HEK293T (cell line): ENCODE measurements at regions not wholly inside any gene's neighbourhood (a gene's known extent, or its start where the extent isn't known, plus 50 kb on each side); places are given as distances from the start of the nearest gene placed in this dataset.

Experiments used
- ARNT ChIP-seq: fragments of 450-650 bp; IDR thresholded peaks from 2 replicates; pipeline ENCODE4 v1.6.1; 2017; ENCODE audit warnings: mild to moderate bottlenecking
- BHLHE40 ChIP-seq: fragments of 450-650 bp; IDR thresholded peaks from 2 replicates; pipeline ENCODE4 v1.6.1; 2016; ENCODE audit warnings: mild to moderate bottlenecking, moderate library complexity, borderline replicate concordance
- ELF4 ChIP-seq: fragments of 450-650 bp; IDR thresholded peaks from 2 replicates; pipeline ENCODE4 v1.6.1; 2017; ENCODE audit warnings: antibody characterized with exemption
- FOXM1 ChIP-seq: fragments of 450-650 bp; IDR thresholded peaks from 2 replicates; pipeline ENCODE4 v1.6.1; 2017; ENCODE audit warnings: mild to moderate bottlenecking, borderline replicate concordance
- HDGF ChIP-seq: fragments of 450-650 bp; IDR thresholded peaks from 2 replicates; pipeline ENCODE4 v1.6.1; 2017; ENCODE audit warnings: antibody characterized with exemption, borderline replicate concordance
- NFRKB ChIP-seq: fragments of 450-650 bp; IDR thresholded peaks from 2 replicates; pipeline ENCODE4 v1.6.1; 2016; ENCODE audit warnings: mild to moderate bottlenecking, moderate library complexity
- SP1 ChIP-seq: fragments of 450-650 bp; IDR thresholded peaks from 2 replicates; pipeline ENCODE4 v1.6.1; 2017
- SUZ12 ChIP-seq: fragments of 450-650 bp; IDR thresholded peaks from 2 replicates; pipeline ENCODE4 v1.6.1; 2016; ENCODE audit warnings: mild to moderate bottlenecking
- TARDBP ChIP-seq: fragments of 450-650 bp; IDR thresholded peaks from 2 replicates; pipeline ENCODE4 v1.6.1; 2016
- ZNF384 ChIP-seq: fragments of 450-650 bp; IDR thresholded peaks from 2 replicates; pipeline ENCODE4 v1.6.1; 2016

DNA sequence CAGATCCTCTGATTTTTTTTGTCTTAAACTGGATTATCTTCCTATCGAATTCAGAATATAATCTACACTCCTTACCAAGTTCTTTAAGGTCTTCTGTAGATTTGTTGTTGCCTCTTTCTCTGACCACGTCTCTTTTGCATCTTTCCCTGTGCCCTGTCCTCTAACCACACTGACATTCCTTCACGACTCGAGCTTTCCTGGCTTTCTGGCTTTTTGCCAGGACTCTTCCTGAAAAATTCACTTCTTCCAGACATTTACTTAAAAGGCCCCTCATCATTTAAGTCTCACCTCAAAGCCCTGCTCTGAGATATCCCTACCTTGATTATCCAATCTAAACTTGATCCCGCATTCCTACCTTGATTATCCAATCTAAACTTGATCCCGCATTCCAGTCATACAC is 422.3 kb upstream of the DCN start:
- no peak for TF ChIP-seq SP1
- TF ChIP-seq BHLHE40: no peak
- TF ChIP-seq FOXM1: no peak
- TF ChIP-seq HDGF: no peak
- TF ChIP-seq SUZ12: no peak
- TF ChIP-seq ELF4: no peak
- no peak for TF ChIP-seq TARDBP
- no peak for TF ChIP-seq ARNT
- TF ChIP-seq ZNF384: no peak
- TF ChIP-seq NFRKB: no peak
